HG03469 (cell line): ENCODE measurements at regions not wholly inside any gene's neighbourhood (a gene's known extent, or its start where the extent isn't known, plus 50 kb on each side); places are given as distances from the start of the nearest gene placed in this dataset.

ENCODE experiments used
- ATAC-seq: cut with Tn5 transposase; IDR thresholded peaks from one replicate; pipeline ENCODE4 v1.9.1; 2021; ENCODE audit warnings: mild to moderate bottlenecking, moderate library complexity, moderate number of reproducible peaks; ENCODE audit not compliant: unreplicated experiment

GRCh38 chr13:87872813-87873212, 201.6 kb downstream of the SLITRK5 start:
- ATAC-seq, result no peak

- ATAC-seq, result no peak
These were observed 206.3 kb downstream of the SLITRK5 start for GRCh38 chr13:87877477-87877876.

GRCh38 chr13:87878706-87879105, 207.5 kb downstream of the SLITRK5 start:
- ATAC-seq, result no peak

GRCh38 chr13:87884884-87885283, 213.7 kb downstream of the SLITRK5 start:
- no peak for ATAC-seq

- no peak for ATAC-seq
These were observed 216.4 kb downstream of the SLITRK5 start for GRCh38 chr13:87887459-87888123.

- no peak for ATAC-seq
These were observed 218.1 kb downstream of the SLITRK5 start for GRCh38 chr13:87889254-87889653.

GRCh38 chr13:87893186-87893585, 222.0 kb downstream of the SLITRK5 start:
- no peak for ATAC-seq

- no peak for ATAC-seq
These were observed 222.9 kb downstream of the SLITRK5 start for GRCh38 chr13:87894059-87894458.

GRCh38 chr13:87903553-87903952, 232.4 kb downstream of the SLITRK5 start:
- no peak for ATAC-seq

- no peak for ATAC-seq
These were observed 235.2 kb downstream of the SLITRK5 start for GRCh38 chr13:87906411-87906810.

- no peak for ATAC-seq
These were observed 236.0 kb downstream of the SLITRK5 start for GRCh38 chr13:87907202-87907601.

GRCh38 chr13:87919956-87920355, 248.8 kb downstream of the SLITRK5 start:
- ATAC-seq, result no peak

- ATAC-seq, result no peak
These were observed 252.6 kb downstream of the SLITRK5 start for GRCh38 chr13:87923753-87924152.

GRCh38 chr13:87925006-87925405, 253.8 kb downstream of the SLITRK5 start:
- ATAC-seq, result no peak

GRCh38 chr13:87940776-87941175, 269.6 kb downstream of the SLITRK5 start:
- no peak for ATAC-seq

- no peak for ATAC-seq
These were observed 270.1 kb downstream of the SLITRK5 start for GRCh38 chr13:87941226-87941625.

GRCh38 chr13:87942205-87942604, 271.0 kb downstream of the SLITRK5 start:
- no peak for ATAC-seq

- no peak for ATAC-seq
These were observed 272.9 kb downstream of the SLITRK5 start for GRCh38 chr13:87944038-87944437.

GRCh38 chr13:87952377-87952776, 281.2 kb downstream of the SLITRK5 start:
- ATAC-seq, result no peak

GRCh38 chr13:87953381-87953780, 282.2 kb downstream of the SLITRK5 start:
- ATAC-seq, result no peak

GRCh38 chr13:87954091-87954490, 282.9 kb downstream of the SLITRK5 start:
- no peak for ATAC-seq

GRCh38 chr13:87961546-87961945, 290.4 kb downstream of the SLITRK5 start:
- ATAC-seq, result no peak

GRCh38 chr13:87972568-87972967, 301.4 kb downstream of the SLITRK5 start:
- ATAC-seq, result no peak
